Hepatocyte (in vitro differentiated cells): ENCODE measurements at regions not wholly inside any gene's neighbourhood (a gene's known extent, or its start where the extent isn't known, plus 50 kb on each side); places are given as distances from the start of the nearest gene placed in this dataset.

ENCODE experiments used
- CTCF ChIP-seq: fragments of 200-600 bp; sonication (generic); IDR thresholded peaks from 2 replicates; pipeline ENCODE4 v1.5.1; 2016; ENCODE audit warnings: antibody characterized with exemption, mild to moderate bottlenecking; ENCODE audit not compliant: poor library complexity
- EZH2phosphoT487 ChIP-seq: fragments of 200-600 bp; sonication (generic); IDR thresholded peaks from one replicate; pipeline ENCODE4 v1.6.1; 2018; ENCODE audit warnings: antibody characterized with exemption, mild to moderate bottlenecking, low read depth, moderate library complexity; ENCODE audit not compliant: unreplicated experiment, severe bottlenecking

- no peak for TF ChIP-seq EZH2phosphoT487
- no peak for TF ChIP-seq CTCF
These were observed 59.6 kb upstream of the ZNF516 start for GRCh38 chr18:76554547-76555222.
